DOHH2 (cell line): ENCODE measurements at regions not wholly inside any gene's neighbourhood (a gene's known extent, or its start where the extent isn't known, plus 50 kb on each side); places are given as distances from the start of the nearest gene placed in this dataset.
"Not testable (repeated sequence)": the region's sequence is repeated elsewhere in the genome, so short reads cannot be mapped to it uniquely, and the experiment has no call there.

ENCODE experiments used
- H3F3A ChIP-seq: fragments of 200-600 bp; sonication (generic), shearing (Covaris generic); 2 replicates; pipeline ENCODE4 v1.6.0; 2016; ENCODE audit warnings: antibody characterized with exemption, mild to moderate bottlenecking; ENCODE audit not compliant: control insufficient read depth, insufficient read depth
- H3K27ac ChIP-seq: fragments of 200-600 bp; sonication (generic); 2 replicates; pipeline ENCODE4 v1.5.1; 2014; ENCODE audit warnings: low read depth, mild to moderate bottlenecking, low read length, moderate library complexity
- H3K27me3 ChIP-seq: fragments of 200-600 bp; sonication (generic); 2 replicates; pipeline ENCODE4 v1.6.1; 2014; ENCODE audit warnings: mild to moderate bottlenecking, low read length, mixed read lengths; ENCODE audit not compliant: control insufficient read depth
- H3K36me3 ChIP-seq: fragments of 200-600 bp; sonication (generic); 2 replicates; pipeline ENCODE4 v1.6.1; 2014; ENCODE audit warnings: mild to moderate bottlenecking, low read length, moderate library complexity, mixed read lengths; ENCODE audit not compliant: control insufficient read depth
- H3K4me1 ChIP-seq: fragments of 200-600 bp; sonication (generic); 2 replicates; pipeline ENCODE4 v1.6.1; 2014; ENCODE audit warnings: mild to moderate bottlenecking, low read length, mixed read lengths; ENCODE audit not compliant: control insufficient read depth
- H3K4me2 ChIP-seq: fragments of 200-600 bp; sonication (generic); 2 replicates; pipeline ENCODE4 v1.6.0; 2014; ENCODE audit warnings: mild to moderate bottlenecking, low read length, moderate library complexity
- H3K4me3 ChIP-seq: fragments of 200-600 bp; sonication (generic); 2 replicates; pipeline ENCODE4 v1.5.1; 2014; ENCODE audit warnings: mild to moderate bottlenecking, low read length, mixed read lengths
- H3K79me2 ChIP-seq: fragments of 200-600 bp; sonication (generic); 2 replicates; pipeline ENCODE4 v1.6.1; 2014; ENCODE audit warnings: mild to moderate bottlenecking, low read length, mixed read lengths; ENCODE audit not compliant: control insufficient read depth
- H3K9me2 ChIP-seq: fragments of 200-600 bp; sonication (generic); replicated peaks from 2 replicates; pipeline ENCODE4 v1.6.1; 2014; ENCODE audit warnings: mild to moderate bottlenecking, low read length, mixed read lengths; ENCODE audit not compliant: control insufficient read depth
- H3K9me3 ChIP-seq: fragments of 200-600 bp; sonication (generic); 2 replicates; pipeline ENCODE4 v1.6.1; 2014; ENCODE audit warnings: antibody characterized with exemption, low read length, mixed read lengths; ENCODE audit not compliant: control insufficient read depth, insufficient read depth
- H4K20me1 ChIP-seq: fragments of 200-600 bp; sonication (generic); 2 replicates; pipeline ENCODE4 v1.6.0; 2014; ENCODE audit warnings: low read depth, mild to moderate bottlenecking, antibody characterized with exemption, low read length, moderate library complexity; ENCODE audit not compliant: control insufficient read depth, insufficient read depth
- CTCF ChIP-seq: fragments of 200-600 bp; sonication (generic); IDR thresholded peaks from one replicate; pipeline ENCODE4 v1.5.1; 2014; ENCODE audit warnings: antibody characterized with exemption, mild to moderate bottlenecking, low read depth, low read length; ENCODE audit not compliant: poor library complexity, severe bottlenecking
- EZH2phosphoT487 ChIP-seq: fragments of 200-600 bp; sonication (generic); IDR thresholded peaks from 2 replicates; pipeline ENCODE4 v1.6.1; 2017; ENCODE audit warnings: borderline replicate concordance, mild to moderate bottlenecking, antibody characterized with exemption, low read length, moderate library complexity, mixed read lengths

DNA sequence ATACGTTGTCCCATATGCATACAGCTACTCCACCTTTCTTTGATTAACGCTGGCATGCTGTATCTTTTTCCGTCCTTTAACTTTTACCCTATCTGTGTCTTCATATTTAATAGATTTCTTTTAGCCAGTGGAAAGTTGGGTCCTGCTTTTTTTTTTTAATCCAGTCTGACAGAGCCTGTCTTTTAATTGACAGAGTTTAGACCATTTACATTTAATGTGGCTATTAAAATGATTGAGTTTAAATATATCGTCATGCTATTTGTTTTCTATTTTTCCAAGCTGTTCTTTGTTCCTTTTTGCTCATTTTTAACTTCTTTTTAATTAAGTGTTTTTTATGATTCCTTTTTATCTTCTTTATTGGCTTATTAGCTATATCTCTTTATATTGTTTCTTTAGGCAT lies 217.6 kb upstream of the NEBL start:
- H3K27ac ChIP-seq, result no peak overlapping the region
- no peaks in the 10 kb centered on the region for H3K79me2 ChIP-seq
- no peaks in the 10 kb centered on the region for H3K9me2 ChIP-seq
- no peaks in the 10 kb centered on the region for H3K4me1 ChIP-seq
- no peaks in the 10 kb centered on the region for H3K36me3 ChIP-seq
- no peaks in the 10 kb centered on the region for H4K20me1 ChIP-seq
- H3K9me3 ChIP-seq, result no peaks in the 10 kb centered on the region
- no peak overlapping the region for H3K4me3 ChIP-seq
- H3F3A ChIP-seq, result no peaks in the 10 kb centered on the region
- H3K27me3 ChIP-seq, result 0 out of 2 replicates have a peak, but pooled peaks cover 3% of the 10 kb centered on the region
- TF ChIP-seq EZH2phosphoT487 (no peak), CTCF (no peak)
- H3K4me2 ChIP-seq, result no peak overlapping the region

DNA sequence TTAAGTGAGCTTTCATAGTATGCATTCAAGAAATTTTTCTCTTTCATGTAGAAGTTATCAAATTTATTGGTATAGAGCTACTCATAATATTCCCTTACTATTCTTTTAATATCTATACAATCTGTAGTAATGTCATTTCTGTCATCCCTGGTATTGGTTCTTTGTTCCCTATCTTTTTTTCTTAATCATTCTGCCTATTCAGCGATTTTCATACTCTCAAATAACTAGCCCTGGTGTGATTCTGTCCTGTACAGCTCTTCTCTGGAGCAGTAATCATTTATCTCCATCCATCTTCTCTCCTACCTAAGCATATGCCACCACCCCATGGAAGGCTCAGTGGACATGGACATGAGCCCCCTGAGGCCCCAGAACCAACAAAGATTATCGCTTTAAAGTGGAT lies 213.2 kb upstream of the NEBL start:
- Histone ChIP-seq H3K27ac (no peak overlapping the region), H3K9me3 (no peaks in the 10 kb centered on the region), H3K9me2 (no peaks in the 10 kb centered on the region), H3K36me3 (no peaks in the 10 kb centered on the region), H3K4me1 (no peaks in the 10 kb centered on the region), H3F3A (no peaks in the 10 kb centered on the region), H3K79me2 (no peaks in the 10 kb centered on the region), H3K4me3 (no peak overlapping the region), H3K4me2 (no peak overlapping the region), H4K20me1 (no peaks in the 10 kb centered on the region), H3K27me3 (no peaks in the 10 kb centered on the region)
- no peak for TF ChIP-seq CTCF
- no peak for TF ChIP-seq EZH2phosphoT487

- not testable (repeated sequence) for H3K9me3 ChIP-seq, H3K36me3 ChIP-seq, H3K27me3 ChIP-seq, H3F3A ChIP-seq, H3K79me2 ChIP-seq, H3K4me3 ChIP-seq, H3K4me1 ChIP-seq, H3K9me2 ChIP-seq, H3K27ac ChIP-seq, H3K4me2 ChIP-seq, H4K20me1 ChIP-seq
Observed at GRCh38 chr10:21106931-21107330, 209.8 kb upstream of the NEBL start.

DNA sequence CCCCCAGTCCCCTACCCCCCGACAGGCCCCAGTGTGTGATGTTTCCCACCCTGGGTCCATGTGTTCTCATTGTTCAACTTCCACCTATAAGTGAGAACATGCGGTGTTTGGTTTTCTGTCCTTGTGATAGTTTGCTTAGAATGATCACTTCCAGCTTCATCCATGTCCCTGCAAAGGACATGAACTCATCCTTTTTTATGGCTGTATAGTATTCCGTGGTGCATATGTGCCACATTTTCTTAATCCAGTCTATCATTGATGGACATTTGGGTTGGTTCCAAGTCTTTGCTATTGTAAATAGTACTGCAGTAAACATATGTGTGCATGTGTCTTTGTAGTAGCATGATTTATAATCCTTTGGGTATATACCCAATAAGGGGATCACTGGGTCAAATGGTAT lies 208.2 kb upstream of the NEBL start:
- H3K4me2 ChIP-seq, H3K27me3 ChIP-seq, H4K20me1 ChIP-seq, H3F3A ChIP-seq, H3K27ac ChIP-seq, H3K9me3 ChIP-seq, H3K9me2 ChIP-seq, H3K79me2 ChIP-seq, H3K4me3 ChIP-seq, H3K4me1 ChIP-seq, H3K36me3 ChIP-seq: not testable (repeated sequence)
